NCI-H1048 (cell line): ENCODE measurements at regions not wholly inside any gene's neighbourhood (a gene's known extent, or its start where the extent isn't known, plus 50 kb on each side); places are given as distances from the start of the nearest gene placed in this dataset.

Experiments used
- DNase-seq: peaks from one replicate; lab custom pipeline; 2025; lab: John Stamatoyannopoulos, UW

GRCh38 chr12:77571768-77572167 lies 258.9 kb upstream of the NAV3 start:
- no peak for DNase-seq

- DNase-seq: no peak
Observed at GRCh38 chr12:77571127-77571526, 259.6 kb upstream of the NAV3 start.

GRCh38 chr12:77569876-77570275 lies 260.8 kb upstream of the NAV3 start:
- no peak for DNase-seq

- DNase-seq: no peak
Observed at GRCh38 chr12:77560714-77561113, 270.0 kb upstream of the NAV3 start.

- DNase-seq: no peak
Observed at GRCh38 chr12:77559400-77560074, 271.2 kb upstream of the NAV3 start.

- DNase-seq: no peak
Observed at GRCh38 chr12:77555074-77555473, 275.6 kb upstream of the NAV3 start.

GRCh38 chr12:77553976-77554619 lies 276.6 kb upstream of the NAV3 start:
- DNase-seq: no peak

- DNase-seq: no peak
Observed at GRCh38 chr12:77549383-77550128, 281.1 kb upstream of the NAV3 start.

- no peak for DNase-seq
Observed at GRCh38 chr12:77548797-77549196, 281.9 kb upstream of the NAV3 start.

GRCh38 chr12:77540097-77540496 lies 290.6 kb upstream of the NAV3 start:
- no peak for DNase-seq

- DNase-seq: no peak
Observed at GRCh38 chr12:77537663-77538062, 293.0 kb upstream of the NAV3 start.

GRCh38 chr12:77535734-77536133 lies 295.0 kb upstream of the NAV3 start:
- DNase-seq: no peak

GRCh38 chr12:77531912-77532311 lies 298.8 kb upstream of the NAV3 start:
- no peak for DNase-seq

- no peak for DNase-seq
Observed at GRCh38 chr12:77522247-77522646, 308.4 kb upstream of the NAV3 start.

GRCh38 chr12:77521508-77522115 lies 309.1 kb upstream of the NAV3 start:
- DNase-seq: no peak

GRCh38 chr12:77514511-77514910 lies 316.2 kb upstream of the NAV3 start:
- no peak for DNase-seq

GRCh38 chr12:77510985-77511384 lies 319.7 kb upstream of the NAV3 start:
- no peak for DNase-seq

- DNase-seq: no peak
Observed at GRCh38 chr12:77504466-77504865, 326.2 kb upstream of the NAV3 start.

GRCh38 chr12:77500089-77500488 lies 330.6 kb upstream of the NAV3 start:
- DNase-seq: no peak

GRCh38 chr12:77497647-77498046 lies 333.0 kb upstream of the NAV3 start:
- no peak for DNase-seq

GRCh38 chr12:77496714-77497113 lies 334.0 kb upstream of the NAV3 start:
- DNase-seq: no peak

- no peak for DNase-seq
Observed at GRCh38 chr12:77494296-77494695, 336.4 kb upstream of the NAV3 start.
